Smooth muscle cell (in vitro differentiated cells): ENCODE measurements at regions not wholly inside any gene's neighbourhood (a gene's known extent, or its start where the extent isn't known, plus 50 kb on each side); places are given as distances from the start of the nearest gene placed in this dataset.

Experiments used
- DNase-seq: peaks from one replicate; lab custom pipeline; 2025; ENCODE audit not compliant: unreplicated experiment; lab: John Stamatoyannopoulos, UW
- H2AFZ ChIP-seq: fragments of 200-600 bp; sonication (generic); 2 replicates; pipeline ENCODE4 v1.6.0; 2016; ENCODE audit warnings: antibody characterized with exemption, low read depth, mild to moderate bottlenecking
- H3F3A ChIP-seq: fragments of 200-600 bp; sonication (generic); 2 replicates; pipeline ENCODE4 v1.6.0; 2017; ENCODE audit warnings: antibody characterized with exemption, low read depth
- H3K27ac ChIP-seq: fragments of 200-600 bp; sonication (generic); 2 replicates; pipeline ENCODE4 v1.5.1; 2016; ENCODE audit warnings: low read depth, mild to moderate bottlenecking
- H3K27me3 ChIP-seq: fragments of 200-600 bp; sonication (generic); 2 replicates; pipeline ENCODE4 v1.6.1; 2016; ENCODE audit warnings: low read depth, mild to moderate bottlenecking
- H3K36me3 ChIP-seq: fragments of 200-600 bp; sonication (generic); 2 replicates; pipeline ENCODE4 v1.5.1; 2016; ENCODE audit warnings: low read depth
- H3K4me1 ChIP-seq: fragments of 200-600 bp; sonication (generic); 2 replicates; pipeline ENCODE4 v1.5.1; 2016; ENCODE audit warnings: low read depth
- H3K4me2 ChIP-seq: fragments of 200-600 bp; sonication (generic); 2 replicates; pipeline ENCODE4 v1.6.0; 2016; ENCODE audit warnings: mild to moderate bottlenecking
- H3K4me3 ChIP-seq: fragments of 200-600 bp; sonication (generic); 2 replicates; pipeline ENCODE4 v1.5.1; 2016; ENCODE audit warnings: mild to moderate bottlenecking
- H3K79me2 ChIP-seq: fragments of 200-600 bp; sonication (generic); 2 replicates; pipeline ENCODE4 v1.6.0; 2016; ENCODE audit warnings: low read depth, mild to moderate bottlenecking
- H3K9ac ChIP-seq: fragments of 200-600 bp; sonication (generic); 2 replicates; pipeline ENCODE4 v1.6.0; 2016; ENCODE audit warnings: low read depth
- H3K9me3 ChIP-seq: fragments of 200-600 bp; sonication (generic); replicated peaks from 2 replicates; pipeline ENCODE4 v1.5.1; 2016; ENCODE audit warnings: low read depth
- H4K20me1 ChIP-seq: fragments of 200-600 bp; sonication (generic); 2 replicates; pipeline ENCODE4 v1.6.0; 2016; ENCODE audit warnings: low read depth
- CTCF ChIP-seq: fragments of 200-600 bp; sonication (generic); IDR thresholded peaks from 2 replicates; pipeline ENCODE4 v1.5.1; 2017; ENCODE audit warnings: borderline replicate concordance, mild to moderate bottlenecking, antibody characterized with exemption; ENCODE audit not compliant: insufficient read depth, poor library complexity, severe bottlenecking
- WGBS: methylation state at CpG from one replicate; pipeline ENCODE4 v1.1.7; 2016; ENCODE audit warnings: low lambda C conversion rate; 5-methylcytosine and 5-hydroxymethylcytosine counted together

- Histone ChIP-seq H3K36me3 (no peaks in the 10 kb centered on the region), H3K9ac (no peak overlapping the region), H3K27me3 (no peaks in the 10 kb centered on the region), H2AFZ (no peak overlapping the region), H3K9me3 (no peaks in the 10 kb centered on the region), H3K27ac (no peak overlapping the region), H3K79me2 (no peaks in the 10 kb centered on the region), H3K4me1 (peaks cover 28% of the 10 kb centered on the region), H3K4me2 (no peak overlapping the region), H3K4me3 (no peak overlapping the region), H4K20me1 (no peaks in the 10 kb centered on the region), H3F3A (peaks cover 13% of the 10 kb centered on the region)
- 95% methylated on average over 8 of the region's 8 CpGs for WGBS
- TF ChIP-seq CTCF, result no peak
- DNase-seq, result no peak
Observed at GRCh38 chr11:130578738-130579368, 130.4 kb downstream of the ADAMTS15 start.

GRCh38 chr11:130580372-130580771, 131.9 kb downstream of the ADAMTS15 start:
- peaks cover 28% of the 10 kb centered on the region for H3K4me1 ChIP-seq
- H3K27ac ChIP-seq, result peak overlapping the region; percentile 94
- peak overlapping the region; percentile 73 for H3K9ac ChIP-seq
- H4K20me1 ChIP-seq, result no peaks in the 10 kb centered on the region
- DNase-seq, result no peak
- no peak overlapping the region for H3K4me3 ChIP-seq
- H3K27me3 ChIP-seq, result no peaks in the 10 kb centered on the region
- peaks cover 13% of the 10 kb centered on the region for H3F3A ChIP-seq
- peak overlapping the region; percentile 55 for H3K4me2 ChIP-seq
- H2AFZ ChIP-seq, result no peak overlapping the region
- WGBS, result 23% methylated on average over 4 of the region's 4 CpGs
- H3K79me2 ChIP-seq, result no peaks in the 10 kb centered on the region
- no peaks in the 10 kb centered on the region for H3K36me3 ChIP-seq
- H3K9me3 ChIP-seq, result no peaks in the 10 kb centered on the region
- TF ChIP-seq CTCF, result no peak

- peak overlapping the region; percentile 73 for H3K9ac ChIP-seq
- WGBS, result 31% methylated on average over 5 of the region's 5 CpGs
- peaks cover 28% of the 10 kb centered on the region for H3K4me1 ChIP-seq
- peak overlapping the region; percentile 55 for H3K4me2 ChIP-seq
- DNase-seq, result no peak
- no peak for TF ChIP-seq CTCF
- H3K36me3 ChIP-seq, result no peaks in the 10 kb centered on the region
- H3F3A ChIP-seq, result peaks cover 13% of the 10 kb centered on the region
- H3K79me2 ChIP-seq, result no peaks in the 10 kb centered on the region
- no peak overlapping the region for H2AFZ ChIP-seq
- no peaks in the 10 kb centered on the region for H3K9me3 ChIP-seq
- H3K4me3 ChIP-seq, result no peak overlapping the region
- no peaks in the 10 kb centered on the region for H4K20me1 ChIP-seq
- H3K27ac ChIP-seq, result peak overlapping the region; percentile 94
- H3K27me3 ChIP-seq, result no peaks in the 10 kb centered on the region
Observed at GRCh38 chr11:130580891-130581492, 132.5 kb downstream of the ADAMTS15 start.

GRCh38 chr11:130581646-130582045, 133.2 kb downstream of the ADAMTS15 start:
- Histone ChIP-seq H3K4me2 (peak overlapping the region; percentile 55), H3K27ac (peak overlapping the region; percentile 94), H3K36me3 (no peaks in the 10 kb centered on the region), H2AFZ (peak overlapping the region; percentile 59), H3K79me2 (no peaks in the 10 kb centered on the region), H3K9ac (no peak overlapping the region), H4K20me1 (no peaks in the 10 kb centered on the region), H3K27me3 (no peaks in the 10 kb centered on the region), H3F3A (peaks cover 13% of the 10 kb centered on the region), H3K4me3 (no peak overlapping the region), H3K9me3 (no peaks in the 10 kb centered on the region), H3K4me1 (peaks cover 28% of the 10 kb centered on the region)
- WGBS, result 17% methylated on average over 2 of the region's 2 CpGs
- no peak for DNase-seq
- no peak for TF ChIP-seq CTCF
